Small intestine (tissue), 7 donors: ENCODE measurements at regions not wholly inside any gene's neighbourhood (a gene's known extent, or its start where the extent isn't known, plus 50 kb on each side); places are given as distances from the start of the nearest gene placed in this dataset.

Source experiments
- DNase-seq, 2 donors: peaks; one replicate each; pipeline versions ENCODE4 v3.0.0 to v3.0.0-alpha.2; 2013
- FAIRE-seq: peaks from 2 replicates; lab custom pipeline; 2012; peaks lifted over from hg19 to GRCh38; lab: Jason Lieb, UNC
- H3K27ac ChIP-seq, 3 donors: one replicate each; pipeline ENCODE4 v1.5.1; 2013; ENCODE audit warnings: low read length in 2 of 3, mild to moderate bottlenecking in 2 of 3, control low read depth in 1 of 3, inconsistent platforms in 1 of 3, low read depth in 1 of 3, moderate library complexity in 1 of 3
- H3K27me3 ChIP-seq, 3 donors: one replicate each; pipeline ENCODE4 v1.6.1; 2013; ENCODE audit warnings: low read length in 3 of 3, inconsistent platforms in 1 of 3; ENCODE audit not compliant: control insufficient read depth in 3 of 3, insufficient read depth in 3 of 3
- H3K36me3 ChIP-seq, 3 donors: one replicate each; pipeline ENCODE4 v1.6.1; 2013; ENCODE audit warnings: low read length in 3 of 3, inconsistent platforms in 1 of 3, low read depth in 1 of 3, mild to moderate bottlenecking in 1 of 3, moderate library complexity in 1 of 3; ENCODE audit not compliant: control insufficient read depth in 3 of 3, insufficient read depth in 2 of 3
- H3K4me1 ChIP-seq, 3 donors: one replicate each; pipeline ENCODE4 v1.6.1; 2013; ENCODE audit warnings: low read length in 2 of 3, inconsistent platforms in 1 of 3, low read depth in 1 of 3, mild to moderate bottlenecking in 1 of 3, moderate library complexity in 1 of 3; ENCODE audit not compliant: control insufficient read depth in 3 of 3, insufficient read depth in 2 of 3
- H3K4me3 ChIP-seq, 3 donors: one replicate each; pipeline ENCODE4 v1.5.1; 2013; ENCODE audit warnings: low read length in 3 of 3, control low read depth in 1 of 3, inconsistent platforms in 1 of 3, low read depth in 1 of 3, mild to moderate bottlenecking in 1 of 3, moderate library complexity in 1 of 3
- H3K9me3 ChIP-seq, 2 donors: one replicate each; pipeline ENCODE4 v1.6.1; 2013; ENCODE audit warnings: low read depth in 1 of 2, low read length in 1 of 2; ENCODE audit not compliant: control insufficient read depth in 2 of 2, insufficient read depth in 1 of 2
- WGBS, 3 donors: extraction: QIAGEN DNeasy Blood & Tissue Kit; methylation state at CpG; one replicate each; pipeline ENCODE4 v1.1.7; 2013; 5-methylcytosine and 5-hydroxymethylcytosine counted together
- donor health status: healthy with polysubstance abuse.
- donor health status: control.
- donor health status: control.
- donor health status: Bipolar disorder and iron deficiency.
- donor health status: healthy.

DNA sequence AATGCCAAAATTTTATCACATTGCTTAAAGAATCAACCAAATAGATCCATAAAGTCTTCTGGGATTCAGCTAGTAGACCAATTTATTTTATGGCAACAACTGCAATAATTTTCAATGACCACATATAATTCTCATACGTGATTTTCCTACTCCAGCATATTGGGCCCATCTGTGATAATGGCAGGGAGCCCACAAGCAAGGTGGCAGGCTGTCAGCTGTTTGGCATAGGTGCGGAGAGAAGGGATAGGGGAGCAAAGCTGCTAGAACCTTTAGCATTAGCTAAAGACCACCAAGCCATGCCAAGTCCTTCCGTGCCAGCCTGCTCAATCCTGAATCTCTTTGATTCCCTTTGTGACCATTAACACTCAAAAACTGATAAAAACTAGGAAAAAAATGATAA lies 721.2 kb downstream of the XPNPEP1 start:
- H3K4me3 ChIP-seq, result no peak overlapping the region
- H3K27me3 ChIP-seq, result no peaks in the 10 kb centered on the region
- no peak overlapping the region for H3K27ac ChIP-seq
- H3K9me3 ChIP-seq, result no peaks in the 10 kb centered on the region
- no peak for FAIRE-seq
- no peak for DNase-seq
- H3K4me1 ChIP-seq, result no peaks in the 10 kb centered on the region
- 68 to 82% (median 78%) methylated on average over 3 of the region's 3 CpGs for WGBS, 3 donors
- H3K36me3 ChIP-seq, result no peaks in the 10 kb centered on the region

DNA sequence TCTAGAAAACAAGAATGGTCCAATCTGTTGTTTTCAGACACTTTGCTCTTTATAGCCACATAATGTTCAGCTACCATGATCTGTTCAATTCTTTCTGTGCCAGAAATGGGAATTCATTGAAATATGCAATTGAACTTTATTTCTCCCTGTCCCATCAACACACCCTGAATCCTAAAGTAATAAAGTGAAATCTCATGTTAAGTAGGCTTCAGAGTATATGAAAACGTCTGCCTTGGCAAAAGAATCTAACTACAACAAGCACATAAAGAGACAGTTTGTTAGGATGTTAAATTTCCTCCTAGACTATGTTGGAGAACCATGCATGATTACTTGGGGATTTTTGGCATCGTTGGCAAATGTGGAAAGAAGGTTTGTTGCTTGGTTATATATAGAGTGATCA lies 722.7 kb downstream of the XPNPEP1 start:
- H3K4me1 ChIP-seq, result no peaks in the 10 kb centered on the region
- no peaks in the 10 kb centered on the region for H3K9me3 ChIP-seq
- FAIRE-seq (no peak), DNase-seq (no peak)
- whole genome bisulfite sequencing, 3 donors, result 43 to 65% (median 51%) methylated on average over 2 of the region's 2 CpGs
- H3K4me3 ChIP-seq, result no peak overlapping the region
- H3K27me3 ChIP-seq, result no peaks in the 10 kb centered on the region
- no peak overlapping the region for H3K27ac ChIP-seq
- no peaks in the 10 kb centered on the region for H3K36me3 ChIP-seq

- H3K27ac ChIP-seq, result no peak overlapping the region
- peaks cover 0 to 15% of the 10 kb centered on the region in 2 donors for H3K9me3 ChIP-seq
- H3K27me3 ChIP-seq, result no peaks in the 10 kb centered on the region
- H3K36me3 ChIP-seq, result no peaks in the 10 kb centered on the region
- H3K4me3 ChIP-seq, result no peak overlapping the region
- no peaks in the 10 kb centered on the region for H3K4me1 ChIP-seq
- FAIRE-seq (no peak), DNase-seq (no peak)
- 25 to 56% (median 34%) methylated on average over 2 of the region's 2 CpGs for WGBS, 3 donors
Measured at GRCh38 chr10:109191823-109192222, 731.5 kb downstream of the XPNPEP1 start.

GRCh38 chr10:109191341-109191740 lies 732.0 kb downstream of the XPNPEP1 start:
- 67 to 74% (median 68%) methylated on average over 5 of the region's 5 CpGs for WGBS, 3 donors
- Histone ChIP-seq H3K27ac (no peak overlapping the region), H3K4me1 (no peaks in the 10 kb centered on the region), H3K4me3 (no peak overlapping the region), H3K36me3 (no peaks in the 10 kb centered on the region), H3K27me3 (no peaks in the 10 kb centered on the region), H3K9me3 (peaks cover 0 to 19% of the 10 kb centered on the region in 2 donors)
- no peak for FAIRE-seq
- DNase-seq, result no peak

DNA sequence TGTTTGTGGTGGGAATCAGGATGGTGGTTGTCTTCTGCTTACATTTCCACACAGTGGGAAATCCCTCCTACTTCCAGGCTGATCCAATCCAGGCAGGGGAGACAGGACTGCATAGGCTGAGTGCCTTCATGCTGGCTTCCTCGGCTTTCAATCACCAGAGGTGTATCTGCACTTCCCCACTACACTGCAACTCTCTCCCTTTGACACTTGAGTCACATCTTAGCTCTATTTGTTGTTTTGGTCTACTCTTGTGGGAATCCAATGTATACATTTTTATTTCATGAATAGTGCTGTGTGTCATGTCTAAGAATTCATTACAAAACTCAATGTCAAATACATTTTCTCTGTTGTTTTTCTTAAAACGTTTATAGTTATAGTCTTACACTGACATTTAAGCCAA lies 735.6 kb downstream of the XPNPEP1 start:
- Histone ChIP-seq H3K27me3 (no peaks in the 10 kb centered on the region), H3K36me3 (no peaks in the 10 kb centered on the region), H3K4me3 (no peak overlapping the region), H3K27ac (no peak overlapping the region), H3K4me1 (no peaks in the 10 kb centered on the region), H3K9me3 (peaks cover 0 to 19% of the 10 kb centered on the region in 2 donors)
- WGBS, 3 donors, result 23 to 30% (median 25%) methylated on average over 2 of the region's 2 CpGs
- FAIRE-seq, result no peak
- DNase-seq, result no peak

DNA sequence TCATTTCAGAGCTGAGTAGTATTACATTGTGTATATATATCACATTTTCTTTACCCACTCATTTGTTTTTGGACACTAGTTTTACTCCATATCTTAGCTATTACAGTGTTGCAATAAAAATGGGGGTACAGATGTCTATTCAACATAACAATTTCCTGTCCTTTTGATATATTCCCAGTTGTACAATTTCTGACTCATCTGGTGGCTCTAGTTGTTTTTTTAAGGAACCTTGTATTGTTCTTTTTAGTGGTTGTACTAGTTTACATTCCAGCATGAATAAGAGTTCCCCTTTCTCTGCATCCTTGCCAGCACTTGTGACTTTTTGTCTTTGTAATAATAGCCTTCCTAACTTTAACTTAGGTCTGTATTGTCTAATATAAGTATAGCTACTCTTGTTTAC lies 739.9 kb downstream of the XPNPEP1 start:
- DNase-seq, result no peak
- FAIRE-seq, result no peak
- no peak overlapping the region for H3K4me3 ChIP-seq
- no peaks in the 10 kb centered on the region for H3K27me3 ChIP-seq
- no peak overlapping the region for H3K27ac ChIP-seq
- H3K4me1 ChIP-seq, result no peaks in the 10 kb centered on the region
- H3K9me3 ChIP-seq, result peaks cover 0 to 13% of the 10 kb centered on the region in 2 donors
- no peaks in the 10 kb centered on the region for H3K36me3 ChIP-seq

DNA sequence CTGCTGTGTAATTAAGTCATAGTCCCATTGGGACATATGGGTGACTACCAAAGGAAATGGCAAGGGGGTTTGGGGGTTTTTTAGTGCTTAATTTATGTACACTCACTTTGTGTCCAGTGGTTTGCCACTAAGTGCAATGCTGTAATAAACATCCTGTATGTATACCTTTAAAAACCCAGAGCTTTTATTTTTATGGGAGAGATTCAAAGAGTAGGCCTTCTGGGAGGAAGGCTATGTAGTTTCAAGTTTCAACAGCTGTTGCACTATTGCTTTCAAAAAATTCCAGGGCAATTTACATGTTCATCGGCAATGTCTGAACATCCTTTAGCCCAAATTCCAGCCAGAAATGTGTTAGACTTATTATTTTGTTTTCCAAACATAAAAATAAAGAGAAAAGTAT lies 744.7 kb downstream of the XPNPEP1 start:
- Histone ChIP-seq H3K4me3 (no peak overlapping the region), H3K9me3 (peaks cover 0 to 7% of the 10 kb centered on the region in 2 donors), H3K36me3 (no peaks in the 10 kb centered on the region), H3K27me3 (no peaks in the 10 kb centered on the region), H3K27ac (no peak overlapping the region), H3K4me1 (no peaks in the 10 kb centered on the region)
- WGBS, 3 donors, result 64 to 85% (median 76%) methylated on average over 1 of the region's 1 CpG
- FAIRE-seq, result no peak
- DNase-seq, result no peak

- 72 to 91% (median 83%) methylated on average over 2 of the region's 2 CpGs for WGBS, 3 donors
- no peak overlapping the region for H3K27ac ChIP-seq
- H3K4me1 ChIP-seq, result no peaks in the 10 kb centered on the region
- H3K27me3 ChIP-seq, result no peaks in the 10 kb centered on the region
- no peak for FAIRE-seq
- DNase-seq, result no peak
- H3K4me3 ChIP-seq, result no peak overlapping the region
- H3K9me3 ChIP-seq, result peaks cover 0 to 7% of the 10 kb centered on the region in 2 donors
- no peaks in the 10 kb centered on the region for H3K36me3 ChIP-seq
Measured at GRCh38 chr10:109174526-109174925, 748.8 kb downstream of the XPNPEP1 start.

DNA sequence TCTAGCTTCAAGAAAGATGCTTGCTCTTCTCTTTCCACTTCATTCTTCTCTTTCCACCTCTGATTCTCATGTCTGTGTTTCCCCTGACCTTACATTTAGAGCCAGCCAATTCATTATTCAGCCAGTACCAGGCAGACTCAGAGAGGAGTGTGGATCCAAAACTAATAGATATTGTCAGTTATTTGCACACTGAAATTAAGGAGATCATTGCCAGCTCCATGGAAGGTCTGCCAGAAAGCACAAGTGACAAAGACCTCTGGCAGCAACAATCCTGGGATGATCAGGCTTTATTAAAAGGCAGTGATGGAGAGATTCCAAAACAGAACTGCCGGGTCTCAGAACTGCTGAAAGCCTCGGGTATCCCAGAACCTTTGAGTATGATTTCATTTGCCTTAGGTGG lies 749.4 kb downstream of the XPNPEP1 start:
- FAIRE-seq, result no peak
- WGBS, 3 donors, result 27 to 59% (median 34%) methylated on average over 2 of the region's 2 CpGs

More for the DNA sequence above, 749.4 kb downstream of the XPNPEP1 start:
- H3K27ac ChIP-seq, result no peak overlapping the region
- H3K27me3 ChIP-seq, result no peaks in the 10 kb centered on the region
- no peak for DNase-seq
- H3K4me1 ChIP-seq, result no peaks in the 10 kb centered on the region
- peaks cover 0 to 7% of the 10 kb centered on the region in 2 donors for H3K9me3 ChIP-seq
- no peaks in the 10 kb centered on the region for H3K36me3 ChIP-seq
- no peak overlapping the region for H3K4me3 ChIP-seq
